Activated CD4-positive, alpha-beta T cell treated with anti-CD3 and anti-CD28 coated beads, Interleukin-2, amount 50 U/mL, for 48 hours (primary cell): ENCODE measurements at regions not wholly inside any gene's neighbourhood (a gene's known extent, or its start where the extent isn't known, plus 50 kb on each side); places are given as distances from the start of the nearest gene placed in this dataset.
A peak's percentile ranks its signal among the peaks of the same experiment; 100 is the strongest.
"Not testable (repeated sequence)": the region's sequence is repeated elsewhere in the genome, so short reads cannot be mapped to it uniquely, and the experiment has no call there.

Experiments
- DNase-seq, 2 experiments: peaks; one replicate each; pipeline ENCODE4 v3.0.0-alpha.2; 2020

DNA sequence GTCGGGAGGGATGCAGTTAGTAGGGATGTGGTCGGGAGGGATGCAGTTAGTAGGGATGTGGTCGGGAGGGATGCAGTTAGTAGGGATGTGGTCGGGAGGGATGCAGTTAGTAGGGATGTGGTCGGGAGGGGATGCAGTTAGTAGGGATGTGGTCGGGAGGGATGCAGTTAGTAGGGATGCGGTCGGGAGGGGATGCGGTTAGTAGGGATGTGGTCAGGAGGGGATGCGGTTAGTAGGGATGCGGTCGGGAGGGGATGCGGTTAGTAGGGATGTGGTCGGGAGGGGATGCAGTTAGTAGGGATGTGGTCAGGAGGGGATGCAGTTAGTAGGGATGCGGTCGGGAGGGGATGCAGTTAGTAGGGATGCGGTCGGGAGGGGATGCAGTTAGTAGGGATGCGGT lies 96.2 kb downstream of the BDH1 start:
- DNase-seq: peak in 1 of 2 experiments; percentile 26

DNA sequence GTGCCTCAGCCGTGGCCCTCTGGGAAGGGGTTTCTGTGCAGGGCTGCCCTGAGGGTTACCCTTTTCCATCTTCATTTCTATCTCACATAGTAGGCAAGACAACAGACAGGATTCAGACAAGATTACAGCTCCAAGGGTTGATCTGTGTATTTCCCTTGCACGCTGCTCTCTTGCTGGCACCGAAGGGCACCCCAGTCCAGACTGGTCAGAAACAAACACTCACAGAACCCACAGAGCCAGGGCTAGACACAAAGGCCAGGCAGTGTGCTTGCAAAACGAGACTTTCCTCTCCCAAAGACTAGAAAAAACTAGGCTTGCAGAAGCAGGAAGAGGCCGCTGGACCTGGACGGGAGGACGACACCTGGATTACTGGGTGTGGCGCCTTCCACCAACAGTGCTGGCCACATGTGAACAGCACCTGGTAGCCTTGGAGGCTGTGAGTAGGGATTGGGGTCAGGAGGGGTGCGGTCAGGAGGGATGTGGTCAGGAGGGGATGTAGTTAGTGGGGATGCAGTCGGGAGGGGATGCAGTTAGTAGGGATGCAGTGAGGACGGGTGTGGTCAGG lies 96.8 kb downstream of the BDH1 start:
- no peak for DNase-seq

GRCh38 chr3:197458179-197458707 lies 97.5 kb downstream of the BDH1 start:
- DNase-seq: peak; percentile 48 to 61

GRCh38 chr3:197456261-197457091 lies 99.3 kb downstream of the BDH1 start:
- DNase-seq: peak; percentile 67 to 74

- DNase-seq: not testable (repeated sequence)
Observed at GRCh38 chr3:197454841-197455240, 100.9 kb downstream of the BDH1 start.

- no peak for DNase-seq
Observed at GRCh38 chr3:197454014-197454413, 101.8 kb downstream of the BDH1 start.

DNA sequence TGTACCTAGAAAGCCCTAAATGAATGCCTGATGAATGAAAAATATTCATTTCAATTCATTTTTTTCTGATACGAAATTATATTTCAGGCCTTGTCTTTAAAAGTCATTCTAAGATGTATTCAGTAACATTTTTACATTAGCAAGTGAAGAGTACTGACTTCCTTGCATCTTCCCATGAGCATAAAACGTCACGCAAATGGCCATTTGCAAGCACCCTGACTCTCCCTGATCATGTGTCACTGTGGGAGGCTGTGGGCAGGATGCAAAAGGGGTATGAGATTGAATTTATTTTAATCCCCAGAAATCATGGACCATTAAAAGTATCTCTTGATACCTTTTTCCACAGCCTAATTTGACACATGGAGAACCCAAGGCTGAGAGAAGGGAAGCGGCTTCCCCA lies 105.0 kb downstream of the BDH1 start:
- no peak for DNase-seq

DNA sequence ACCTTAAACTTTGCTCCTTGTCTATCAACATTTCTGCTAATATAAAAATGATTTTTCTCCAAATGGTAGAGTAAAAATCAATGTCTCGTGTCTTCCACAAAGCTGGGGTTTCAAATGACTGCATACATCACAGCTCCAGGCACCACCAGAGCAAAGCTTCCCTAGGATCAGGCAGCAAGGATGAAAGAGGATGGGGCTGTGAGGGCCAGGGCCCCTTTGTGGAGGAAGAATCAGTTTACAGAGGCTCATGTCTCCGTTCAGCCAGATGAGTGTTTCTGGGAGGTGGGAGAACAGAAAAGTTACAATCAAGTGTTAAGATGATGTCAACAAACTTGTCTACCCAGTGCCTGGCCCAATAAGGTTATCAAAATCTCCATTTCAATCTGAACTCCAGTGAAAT lies 105.5 kb downstream of the BDH1 start:
- DNase-seq: no peak

DNA sequence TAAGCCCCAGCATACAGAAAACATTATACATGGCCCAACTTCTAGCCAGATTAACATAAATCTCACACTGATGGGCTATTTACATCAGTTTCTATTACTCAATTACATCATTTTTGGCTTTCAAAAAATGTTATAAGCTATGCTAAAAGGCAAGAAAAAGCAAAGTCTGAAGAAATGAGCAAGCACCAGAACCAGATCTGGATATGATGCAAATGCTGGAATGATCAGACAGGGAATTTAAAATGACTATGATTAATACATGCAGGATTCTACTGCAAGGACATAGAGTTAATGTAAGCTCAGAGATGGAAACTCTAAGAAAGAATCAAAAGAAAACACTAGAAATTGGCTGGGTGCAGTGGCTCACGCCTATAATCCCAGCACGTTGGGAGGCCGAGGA lies 106.6 kb downstream of the BDH1 start:
- not testable (repeated sequence) for DNase-seq

DNA sequence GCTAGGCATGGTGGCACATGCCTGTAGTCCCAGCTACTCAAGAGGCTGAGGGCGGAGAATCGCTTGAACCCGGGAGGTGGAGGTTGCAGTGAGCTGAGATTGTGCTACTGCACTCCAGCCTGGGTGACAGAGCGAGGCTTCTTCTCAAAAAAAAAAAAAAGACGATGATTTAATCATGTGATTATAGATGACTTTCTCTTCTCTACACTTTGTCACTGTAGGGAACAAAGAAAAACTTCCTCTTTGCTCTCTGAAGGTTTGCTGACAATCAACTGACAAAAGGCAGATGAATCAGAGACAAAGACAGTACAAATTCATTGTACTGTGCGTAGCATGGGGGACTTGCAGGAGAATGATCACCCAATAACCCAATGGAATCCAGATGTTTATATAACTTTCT lies 108.0 kb downstream of the BDH1 start:
- not testable (repeated sequence) for DNase-seq

DNA sequence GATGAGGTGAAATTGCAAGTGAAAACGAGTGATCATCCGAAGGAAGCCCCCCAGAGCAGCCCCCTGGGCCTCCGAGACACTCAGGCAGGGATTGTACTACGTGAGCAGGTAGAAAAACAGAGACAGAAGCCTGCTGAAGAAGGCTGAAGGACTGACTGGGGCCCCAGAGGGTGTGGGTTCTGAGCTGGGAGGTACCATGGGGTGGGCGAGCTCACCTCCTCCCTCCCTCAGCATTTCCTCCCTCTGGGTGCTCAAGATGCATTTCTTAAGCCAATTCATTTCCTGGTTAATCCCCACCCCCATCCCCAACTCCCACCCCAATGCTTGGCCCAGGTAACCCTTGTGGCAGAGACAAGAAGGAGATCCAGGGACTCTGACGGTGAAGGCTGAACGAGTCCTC lies 108.7 kb downstream of the BDH1 start:
- no peak for DNase-seq

- DNase-seq: no peak
Observed at GRCh38 chr3:197446700-197447056, 109.1 kb downstream of the BDH1 start.

- DNase-seq: no peak
Observed at GRCh38 chr3:197445896-197446699, 109.7 kb downstream of the BDH1 start.

DNA sequence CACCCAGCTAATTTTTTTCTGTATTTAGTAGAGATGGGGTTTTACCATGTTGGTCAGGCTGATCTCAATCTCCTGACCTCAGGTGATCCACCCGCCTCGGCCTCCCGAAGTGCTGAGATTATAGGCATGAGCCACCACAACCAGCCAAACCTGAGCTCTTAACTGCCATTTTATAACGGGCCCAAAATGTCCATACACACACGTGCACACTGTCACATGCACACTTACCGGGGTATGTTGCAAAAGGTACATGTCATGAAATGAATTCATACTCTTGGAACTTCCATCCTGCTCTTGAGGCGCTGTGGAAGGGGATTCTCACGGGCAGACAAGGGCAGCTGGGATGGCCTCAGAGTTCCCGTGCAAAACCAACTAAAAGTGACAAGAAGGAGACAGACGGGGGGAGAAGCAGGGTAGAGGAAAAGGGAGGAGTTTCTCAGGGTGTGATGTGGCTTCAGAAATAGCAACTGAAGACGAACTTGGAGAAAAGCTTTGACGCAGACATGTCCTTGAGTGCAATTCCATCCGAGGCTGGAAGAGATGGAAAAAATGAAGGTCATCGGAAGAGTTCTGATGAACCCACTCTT lies 110.9 kb downstream of the BDH1 start:
- no peak for DNase-seq

- no peak for DNase-seq
Observed at GRCh38 chr3:197443506-197443905, 112.3 kb downstream of the BDH1 start.

DNA sequence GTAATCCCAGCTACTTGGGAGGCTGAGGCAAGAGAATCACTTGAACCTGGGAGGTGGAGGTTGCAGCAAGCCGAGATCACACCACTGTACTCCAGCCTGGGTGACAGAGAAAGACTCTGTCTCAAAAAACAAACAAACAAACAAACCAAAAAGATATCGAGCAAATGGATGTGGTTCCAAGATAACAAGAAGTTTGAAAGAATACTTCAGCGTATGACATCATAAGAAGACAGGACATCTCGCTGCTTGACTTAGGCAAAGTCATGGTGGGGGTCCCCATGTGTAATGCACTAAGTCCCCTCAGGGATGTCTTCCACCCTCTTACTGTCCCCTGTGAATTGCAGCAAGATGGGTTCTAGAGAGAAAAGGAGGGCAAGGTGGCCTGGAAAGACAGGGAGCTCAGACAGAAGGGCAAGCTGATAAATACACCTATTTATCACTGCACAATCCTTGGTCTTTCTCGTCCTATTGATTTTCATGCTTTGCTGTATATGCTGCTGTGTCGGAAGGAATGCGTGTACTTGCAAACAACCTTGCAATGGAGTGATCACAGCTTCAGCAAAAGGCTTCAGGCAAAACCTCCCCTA lies 115.0 kb downstream of the BDH1 start:
- DNase-seq: no peak

GRCh38 chr3:197438906-197439305 lies 116.9 kb downstream of the BDH1 start:
- no peak for DNase-seq

DNA sequence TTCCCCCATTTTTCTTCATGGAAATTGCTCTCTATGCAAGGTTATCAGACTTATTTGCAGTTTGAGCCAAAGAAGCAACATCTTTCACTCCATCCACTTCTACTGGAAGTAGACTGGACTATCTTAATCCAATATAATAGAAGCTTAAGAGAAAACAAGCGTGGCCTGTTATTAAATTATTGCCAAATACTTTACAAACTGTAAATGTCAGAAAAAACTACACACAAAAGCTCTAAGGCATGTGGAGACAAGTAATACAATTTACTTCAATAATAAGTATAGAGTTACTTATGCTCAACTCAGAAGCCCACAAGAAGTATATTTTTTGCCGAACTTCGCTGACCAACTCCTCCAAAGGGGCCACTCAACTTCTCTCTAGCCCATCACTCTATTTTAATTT lies 120.3 kb downstream of the BDH1 start:
- no peak for DNase-seq

- DNase-seq: no peak
Observed at GRCh38 chr3:197434830-197435229, 120.9 kb downstream of the BDH1 start.

DNA sequence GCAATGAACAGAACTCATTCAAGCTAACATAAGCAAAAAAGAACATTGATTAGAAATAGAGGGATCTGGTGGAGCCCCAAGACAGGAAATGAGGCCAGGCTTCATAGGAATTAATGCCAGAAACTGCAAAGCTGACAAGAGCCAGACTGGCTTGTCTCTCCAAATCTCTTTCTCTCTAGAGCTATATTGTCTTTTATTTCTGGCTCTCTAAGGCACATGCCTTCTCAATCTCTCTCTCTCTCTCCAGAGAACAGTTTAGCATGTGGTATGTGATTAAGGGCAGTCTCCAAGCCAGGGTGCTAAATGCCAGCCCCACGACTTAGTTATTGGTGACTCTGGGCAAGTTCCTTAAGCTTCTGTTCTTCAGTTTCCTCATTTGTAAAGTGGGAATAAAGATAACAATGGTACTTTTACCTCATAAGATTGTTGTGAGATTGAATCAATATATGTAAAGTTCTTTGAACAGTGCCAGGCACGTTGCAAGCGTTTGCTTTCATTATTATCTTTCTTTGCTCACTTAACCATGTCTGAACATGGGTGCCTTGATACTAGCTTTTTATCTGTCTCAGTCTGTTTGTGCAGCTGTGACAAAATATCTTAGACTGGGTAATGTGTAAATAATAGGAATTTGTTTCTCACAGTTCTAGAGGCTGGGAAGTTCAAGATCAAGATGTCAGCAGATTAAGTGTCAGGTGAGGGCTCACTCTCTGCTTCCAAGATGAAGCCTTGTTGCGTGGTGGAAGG lies 123.2 kb downstream of the BDH1 start:
- DNase-seq: no peak

GRCh38 chr3:197431346-197431910 lies 124.3 kb downstream of the BDH1 start:
- DNase-seq: no peak

- DNase-seq: no peak
Observed at GRCh38 chr3:197430934-197431333, 124.8 kb downstream of the BDH1 start.
